GM12878 (cell line): ENCODE measurements at regions not wholly inside any gene's neighbourhood (a gene's known extent, or its start where the extent isn't known, plus 50 kb on each side); places are given as distances from the start of the nearest gene placed in this dataset.
A peak's percentile ranks its signal among the peaks of the same experiment; 100 is the strongest.

Source experiments
- ATAC-seq: fragments of 200-7000 bp; cut with Tn5 transposase; 3 replicates; pipeline ENCODE4 v1.9.1; 2020; ENCODE audit warnings: mild to moderate bottlenecking, moderate library complexity
- BruUV-seq: library from RNA; stranded (reverse); fragments of 400-500 nt; replicated peaks from 2 replicates; lab custom pipeline; 2021; lab: Mats Ljungman, UMichigan
- CTCF ChIA-PET: fragments of 300-600 bp; sonication (Branson Sonifier 250); formaldehyde crosslinking; extraction: SDS; loops from one replicate; lab custom pipeline; 2021; ENCODE audit warnings: inconsistent platforms; lab: Yijun Ruan, JAX
- POLR2A ChIA-PET: fragments of 350-600 bp; formaldehyde crosslinking; extraction: SDS; loops from one replicate; lab custom pipeline; 2021; ENCODE audit warnings: inconsistent platforms; lab: Charles Lee
- RAD21 ChIA-PET: fragments of 300-600 bp; sonication (Branson Sonifier 250); formaldehyde crosslinking; loops from one replicate; lab custom pipeline; 2023; ENCODE audit warnings: antibody characterized with exemption; ENCODE audit not compliant: unreplicated experiment; lab: Charles Lee
- SMC1A ChIA-PET: fragments of 300-600 bp; sonication (Branson Sonifier 250); formaldehyde crosslinking; loops from one replicate; lab custom pipeline; 2023; ENCODE audit not compliant: unreplicated experiment, uncharacterized antibody; lab: Charles Lee
- DNase-seq: peaks from one replicate; pipeline ENCODE4 v3.0.0-alpha.2; 2011; ENCODE audit warnings: low read depth, low spot score
- FAIRE-seq: peaks from 3 replicates; lab custom pipeline; 2011; peaks lifted over from hg19 to GRCh38; lab: Jason Lieb, UNC
- H2AFZ ChIP-seq: 2 replicates; pipeline ENCODE4 v1.6.0; 2011; ENCODE audit warnings: low read depth, low read length, control low read depth; ENCODE audit not compliant: control insufficient read depth
- H3K27ac ChIP-seq: 2 replicates; pipeline ENCODE4 v1.5.1; 2011; ENCODE audit warnings: control low read depth; ENCODE audit not compliant: control insufficient read depth, insufficient read depth
- H3K27me3 ChIP-seq, 2 experiments: replicated peaks in 1 of 2; 2 replicates each; pipeline versions ENCODE4 v1.6.0 to v1.6.1; 2011; ENCODE audit warnings: low read length in 1 of 2; ENCODE audit not compliant: control insufficient read depth in 2 of 2, insufficient read depth in 2 of 2
- H3K36me3 ChIP-seq, 2 experiments: 2 replicates each; pipeline ENCODE4 v1.5.1; 2011; ENCODE audit warnings: low read length in 1 of 2; ENCODE audit not compliant: control insufficient read depth in 2 of 2, insufficient read depth in 2 of 2
- H3K4me1 ChIP-seq: 2 replicates; pipeline ENCODE4 v1.6.1; 2011; ENCODE audit warnings: mild to moderate bottlenecking, low read length, moderate library complexity, mixed read lengths; ENCODE audit not compliant: control insufficient read depth, insufficient read depth
- H3K4me2 ChIP-seq: 2 replicates; pipeline ENCODE4 v1.6.0; 2011; ENCODE audit warnings: control low read depth; ENCODE audit not compliant: control insufficient read depth, insufficient read depth
- H3K4me3 ChIP-seq: fragments of 200-600 bp; sonication (generic); 2 replicates; pipeline ENCODE4 v1.5.1; 2016
- H3K79me2 ChIP-seq: 2 replicates; pipeline ENCODE4 v1.6.0; 2011; ENCODE audit warnings: low read length; ENCODE audit not compliant: control insufficient read depth, insufficient read depth
- H3K9ac ChIP-seq: 2 replicates; pipeline ENCODE4 v1.8.0; 2011; ENCODE audit warnings: low read length, control low read depth, mixed read lengths; ENCODE audit not compliant: control insufficient read depth, insufficient read depth
- H3K9me3 ChIP-seq: replicated peaks from 3 replicates; pipeline ENCODE4 v1.5.1; 2011; ENCODE audit warnings: mild to moderate bottlenecking, low read length; ENCODE audit not compliant: control insufficient read depth, insufficient read depth
- H4K20me1 ChIP-seq: 2 replicates; pipeline ENCODE4 v1.6.0; 2011; ENCODE audit not compliant: control insufficient read depth, insufficient read depth
- CTCF ChIP-seq, 3 experiments: IDR thresholded peaks in 2 of 3; conservative IDR thresholded peaks in 1 of 3; 2 replicates each; pipeline ENCODE4 v1.5.1; 2011; ENCODE audit warnings: low read depth in 3 of 3, low read length in 3 of 3, mild to moderate bottlenecking in 3 of 3, control low read depth in 2 of 3, moderate library complexity in 2 of 3, inconsistent platforms in 1 of 3, mixed read lengths in 1 of 3; ENCODE audit not compliant: control insufficient read depth in 2 of 3, insufficient read depth in 1 of 3; ENCODE audit errors: extremely low read depth in 1 of 3
- NFYB ChIP-seq: IDR thresholded peaks from 2 replicates; pipeline ENCODE4 v1.6.1; 2011; ENCODE audit warnings: low read depth, mild to moderate bottlenecking, low read length, improper control_type of control experiment, moderate library complexity; ENCODE audit not compliant: insufficient read depth
- STAT1 ChIP-seq: fragments of 450-650 bp; conservative IDR thresholded peaks from 2 replicates; pipeline ENCODE4 v1.6.1; 2014; ENCODE audit warnings: antibody characterized with exemption, mild to moderate bottlenecking
- TAF1 ChIP-seq: IDR thresholded peaks from 2 replicates; pipeline ENCODE4 v1.6.1; 2011; ENCODE audit warnings: mild to moderate bottlenecking, low read depth, low read length, borderline replicate concordance
- ZBTB33 ChIP-seq: fragments of 450-650 bp; IDR thresholded peaks from 2 replicates; pipeline ENCODE4 v1.6.1; 2017; ENCODE audit warnings: mild to moderate bottlenecking
- WGBS: methylation state at CpG from one replicate; pipeline ENCODE4 v1.1.6; 2016; ENCODE audit warnings: low lambda C conversion rate; ENCODE audit not compliant: insufficient replicate concordance, insufficient coverage; ENCODE audit errors: missing lambda C conversion rate; 5-methylcytosine and 5-hydroxymethylcytosine counted together
- in situ Hi-C: fragments of 300-500 bp; cut with MboI; formaldehyde crosslinking; loops from 9 replicates; pipeline ENCODE4 v1.14.3; 2018; ENCODE audit warnings: mixed read lengths
- intact Hi-C: fragments of 100-400 bp; cut with micrococcal nuclease; formaldehyde crosslinking; loops from one replicate; pipeline ENCODE4 v1.14.2; 2022; ENCODE audit not compliant: unreplicated experiment

- SMC1A ChIA-PET, result no interaction called here
- Histone ChIP-seq H3K4me1 (no peaks in the 10 kb centered on the region), H3K4me2 (no peak overlapping the region), H3K4me3 (no peak overlapping the region), H3K27ac (no peak overlapping the region), H3K79me2 (no peaks in the 10 kb centered on the region), H2AFZ (no peak overlapping the region), H3K27me3 (no peaks in the 10 kb centered on the region), H4K20me1 (no peaks in the 10 kb centered on the region; the same call in 1 of the 2 replicates), H3K36me3 (no peaks in the 10 kb centered on the region), H3K9me3 (no peaks in the 10 kb centered on the region), H3K9ac (no peak overlapping the region)
- 49% methylated on average over 4 of the region's 4 CpGs for WGBS
- CTCF ChIA-PET, result interaction anchor here (0.6 kb wide), 1 partner anchor 14 kb away, joined by 3 read pairs; no protein-coding TSS in a partner anchor
- no peak for FAIRE-seq
- ATAC-seq, result no peak
- POLR2A ChIA-PET, result no interaction called here
- TF ChIP-seq CTCF (IDR thresholded peaks at IDR 0.05 in 2 of 3, conservative IDR thresholded peaks at IDR 0.05 in 1 of 3; ENCODE audit: control insufficient read depth in 2 of 3, extremely low read depth in 1 of 3, insufficient read depth in 1 of 3, low read depth in 3 of 3, low read length in 3 of 3) (no peak), NFYB (peak; percentile 42; the same call in 1 of the 2 replicates), STAT1 (no peak), TAF1 (no peak), ZBTB33 (no peak)
- DNase-seq, result no peak
- in situ Hi-C loops (no loop called here), intact Hi-C loops (no loop called here)
- RAD21 ChIA-PET, result interaction anchor here (0.6 kb wide), 1 partner anchor 117 kb away, joined by 3 read pairs; no protein-coding TSS in a partner anchor
- no TSS peak for BruUV-seq
Observed at GRCh38 chr15:94700211-94700610, 468.9 kb downstream of the MCTP2 start.
